ENCODE measurements at regions not wholly inside any gene's neighbourhood (a gene's known extent, or its start where the extent isn't known, plus 50 kb on each side); places are given as distances from the start of the nearest gene placed in this dataset.
"Not testable (repeated sequence)": the region's sequence is repeated elsewhere in the genome, so short reads cannot be mapped to it uniquely, and the experiment has no call there.

- H3K27ac ChIP-seq (ENCODE audit: low read depth, low read length): no peak overlapping the region
- no peaks in the 10 kb centered on the region for H3K4me1 ChIP-seq (ENCODE audit: control insufficient read depth, insufficient read depth, low read length)
- H3K9me3 ChIP-seq (ENCODE audit: control insufficient read depth, insufficient read depth, low read length): peaks cover 15% of the 10 kb centered on the region
- H3K9ac ChIP-seq (ENCODE audit: low read depth, low read length): no peak overlapping the region
- no peaks in the 10 kb centered on the region for H3K36me3 ChIP-seq (ENCODE audit: control insufficient read depth, insufficient read depth, low read length)
- no peaks in the 10 kb centered on the region for H3K27me3 ChIP-seq (ENCODE audit: control insufficient read depth, insufficient read depth, low read length)
- no peak overlapping the region for H3K4me3 ChIP-seq (ENCODE audit: low read depth, low read length)
Measured at GRCh38 chr1:118828038-118828437, 160.1 kb downstream of the TBX15 start.

GRCh38 chr1:118827636-118828035, 160.5 kb downstream of the TBX15 start:
- Histone ChIP-seq H3K9ac (ENCODE audit: low read depth, low read length) (no peak overlapping the region), H3K27me3 (ENCODE audit: control insufficient read depth, insufficient read depth, low read length) (no peaks in the 10 kb centered on the region), H3K9me3 (ENCODE audit: control insufficient read depth, insufficient read depth, low read length) (peaks cover 15% of the 10 kb centered on the region), H3K4me1 (ENCODE audit: control insufficient read depth, insufficient read depth, low read length) (no peaks in the 10 kb centered on the region), H3K36me3 (ENCODE audit: control insufficient read depth, insufficient read depth, low read length) (no peaks in the 10 kb centered on the region), H3K4me3 (ENCODE audit: low read depth, low read length) (no peak overlapping the region), H3K27ac (ENCODE audit: low read depth, low read length) (no peak overlapping the region)

GRCh38 chr1:118827207-118827606, 160.9 kb downstream of the TBX15 start:
- Histone ChIP-seq H3K9ac (ENCODE audit: low read depth, low read length) (no peak overlapping the region), H3K36me3 (ENCODE audit: control insufficient read depth, insufficient read depth, low read length) (no peaks in the 10 kb centered on the region), H3K9me3 (ENCODE audit: control insufficient read depth, insufficient read depth, low read length) (peaks cover 15% of the 10 kb centered on the region), H3K4me1 (ENCODE audit: control insufficient read depth, insufficient read depth, low read length) (no peaks in the 10 kb centered on the region), H3K27ac (ENCODE audit: low read depth, low read length) (no peak overlapping the region), H3K4me3 (ENCODE audit: low read depth, low read length) (no peak overlapping the region), H3K27me3 (ENCODE audit: control insufficient read depth, insufficient read depth, low read length) (no peaks in the 10 kb centered on the region)

GRCh38 chr1:118826669-118827068, 161.5 kb downstream of the TBX15 start:
- Histone ChIP-seq H3K9ac (ENCODE audit: low read depth, low read length) (no peak overlapping the region), H3K4me1 (ENCODE audit: control insufficient read depth, insufficient read depth, low read length) (no peaks in the 10 kb centered on the region), H3K9me3 (ENCODE audit: control insufficient read depth, insufficient read depth, low read length) (peaks cover 12% of the 10 kb centered on the region), H3K36me3 (ENCODE audit: control insufficient read depth, insufficient read depth, low read length) (no peaks in the 10 kb centered on the region), H3K4me3 (ENCODE audit: low read depth, low read length) (no peak overlapping the region), H3K27me3 (ENCODE audit: control insufficient read depth, insufficient read depth, low read length) (no peaks in the 10 kb centered on the region), H3K27ac (ENCODE audit: low read depth, low read length) (no peak overlapping the region)

- Histone ChIP-seq H3K4me1 (ENCODE audit: control insufficient read depth, insufficient read depth, low read length) (no peaks in the 10 kb centered on the region), H3K4me3 (ENCODE audit: low read depth, low read length) (no peak overlapping the region), H3K9ac (ENCODE audit: low read depth, low read length) (no peak overlapping the region), H3K9me3 (ENCODE audit: control insufficient read depth, insufficient read depth, low read length) (peaks cover 4% of the 10 kb centered on the region), H3K27me3 (ENCODE audit: control insufficient read depth, insufficient read depth, low read length) (no peaks in the 10 kb centered on the region), H3K27ac (ENCODE audit: low read depth, low read length) (no peak overlapping the region), H3K36me3 (ENCODE audit: control insufficient read depth, insufficient read depth, low read length) (no peaks in the 10 kb centered on the region)
Measured at GRCh38 chr1:118825619-118826018, 162.5 kb downstream of the TBX15 start.

GRCh38 chr1:118821801-118822200, 166.3 kb downstream of the TBX15 start:
- no peak overlapping the region for H3K27ac ChIP-seq (ENCODE audit: low read depth, low read length)
- no peak overlapping the region for H3K4me3 ChIP-seq (ENCODE audit: low read depth, low read length)
- no peaks in the 10 kb centered on the region for H3K9me3 ChIP-seq (ENCODE audit: control insufficient read depth, insufficient read depth, low read length)
- H3K4me1 ChIP-seq (ENCODE audit: control insufficient read depth, insufficient read depth, low read length): no peaks in the 10 kb centered on the region
- no peaks in the 10 kb centered on the region for H3K27me3 ChIP-seq (ENCODE audit: control insufficient read depth, insufficient read depth, low read length)
- no peaks in the 10 kb centered on the region for H3K36me3 ChIP-seq (ENCODE audit: control insufficient read depth, insufficient read depth, low read length)
- H3K9ac ChIP-seq (ENCODE audit: low read depth, low read length): no peak overlapping the region

GRCh38 chr1:118820864-118821263, 167.3 kb downstream of the TBX15 start:
- H3K9ac ChIP-seq (ENCODE audit: low read depth, low read length): no peak overlapping the region
- no peak overlapping the region for H3K4me3 ChIP-seq (ENCODE audit: low read depth, low read length)
- no peaks in the 10 kb centered on the region for H3K9me3 ChIP-seq (ENCODE audit: control insufficient read depth, insufficient read depth, low read length)
- H3K27ac ChIP-seq (ENCODE audit: low read depth, low read length): no peak overlapping the region
- no peaks in the 10 kb centered on the region for H3K4me1 ChIP-seq (ENCODE audit: control insufficient read depth, insufficient read depth, low read length)
- H3K27me3 ChIP-seq (ENCODE audit: control insufficient read depth, insufficient read depth, low read length): no peaks in the 10 kb centered on the region
- no peaks in the 10 kb centered on the region for H3K36me3 ChIP-seq (ENCODE audit: control insufficient read depth, insufficient read depth, low read length)

- no peaks in the 10 kb centered on the region for H3K36me3 ChIP-seq (ENCODE audit: control insufficient read depth, insufficient read depth, low read length)
- H3K9me3 ChIP-seq (ENCODE audit: control insufficient read depth, insufficient read depth, low read length): no peaks in the 10 kb centered on the region
- no peak overlapping the region for H3K27ac ChIP-seq (ENCODE audit: low read depth, low read length)
- H3K4me3 ChIP-seq (ENCODE audit: low read depth, low read length): no peak overlapping the region
- no peak overlapping the region for H3K9ac ChIP-seq (ENCODE audit: low read depth, low read length)
- H3K27me3 ChIP-seq (ENCODE audit: control insufficient read depth, insufficient read depth, low read length): no peaks in the 10 kb centered on the region
- H3K4me1 ChIP-seq (ENCODE audit: control insufficient read depth, insufficient read depth, low read length): no peaks in the 10 kb centered on the region
Measured at GRCh38 chr1:118815909-118816308, 172.2 kb downstream of the TBX15 start.

GRCh38 chr1:118812555-118812954, 175.6 kb downstream of the TBX15 start:
- Histone ChIP-seq H3K36me3 (ENCODE audit: control insufficient read depth, insufficient read depth, low read length) (no peaks in the 10 kb centered on the region), H3K4me1 (ENCODE audit: control insufficient read depth, insufficient read depth, low read length) (no peaks in the 10 kb centered on the region), H3K27me3 (ENCODE audit: control insufficient read depth, insufficient read depth, low read length) (no peaks in the 10 kb centered on the region), H3K9me3 (ENCODE audit: control insufficient read depth, insufficient read depth, low read length) (no peaks in the 10 kb centered on the region), H3K4me3 (ENCODE audit: low read depth, low read length) (no peak overlapping the region), H3K27ac (ENCODE audit: low read depth, low read length) (no peak overlapping the region), H3K9ac (ENCODE audit: low read depth, low read length) (no peak overlapping the region)

GRCh38 chr1:118811156-118811555, 177.0 kb downstream of the TBX15 start:
- Histone ChIP-seq H3K9ac (ENCODE audit: low read depth, low read length) (no peak overlapping the region), H3K4me3 (ENCODE audit: low read depth, low read length) (no peak overlapping the region), H3K36me3 (ENCODE audit: control insufficient read depth, insufficient read depth, low read length) (no peaks in the 10 kb centered on the region)

GRCh38 chr1:118809586-118809985, 178.6 kb downstream of the TBX15 start:
- Histone ChIP-seq H3K4me1 (ENCODE audit: control insufficient read depth, insufficient read depth, low read length) (no peaks in the 10 kb centered on the region), H3K36me3 (ENCODE audit: control insufficient read depth, insufficient read depth, low read length) (no peaks in the 10 kb centered on the region), H3K27ac (ENCODE audit: low read depth, low read length) (no peak overlapping the region), H3K9me3 (ENCODE audit: control insufficient read depth, insufficient read depth, low read length) (no peaks in the 10 kb centered on the region), H3K4me3 (ENCODE audit: low read depth, low read length) (no peak overlapping the region), H3K9ac (ENCODE audit: low read depth, low read length) (no peak overlapping the region), H3K27me3 (ENCODE audit: control insufficient read depth, insufficient read depth, low read length) (no peaks in the 10 kb centered on the region)

More at GRCh38 chr1:118811156-118811555, 177.0 kb downstream of the TBX15 start:
- Histone ChIP-seq H3K27me3 (ENCODE audit: control insufficient read depth, insufficient read depth, low read length) (no peaks in the 10 kb centered on the region), H3K4me1 (ENCODE audit: control insufficient read depth, insufficient read depth, low read length) (no peaks in the 10 kb centered on the region), H3K9me3 (ENCODE audit: control insufficient read depth, insufficient read depth, low read length) (no peaks in the 10 kb centered on the region), H3K27ac (ENCODE audit: low read depth, low read length) (no peak overlapping the region)

GRCh38 chr1:118803128-118803527, 185.0 kb downstream of the TBX15 start:
- not testable (repeated sequence) for H3K4me1 ChIP-seq (ENCODE audit: control insufficient read depth, insufficient read depth, low read length); H3K9me3 ChIP-seq (ENCODE audit: control insufficient read depth, insufficient read depth, low read length); H3K4me3 ChIP-seq (ENCODE audit: low read depth, low read length); H3K27ac ChIP-seq (ENCODE audit: low read depth, low read length); H3K27me3 ChIP-seq (ENCODE audit: control insufficient read depth, insufficient read depth, low read length); H3K36me3 ChIP-seq (ENCODE audit: control insufficient read depth, insufficient read depth, low read length); H3K9ac ChIP-seq (ENCODE audit: low read depth, low read length)

Data from HUES48 (cell line).